Fibroblast of skin of right quadriceps (primary cell): ENCODE measurements at regions not wholly inside any gene's neighbourhood (a gene's known extent, or its start where the extent isn't known, plus 50 kb on each side); places are given as distances from the start of the nearest gene placed in this dataset.

ENCODE experiments used
- DNase-seq: peaks from one replicate; pipeline ENCODE4 v3.0.0-alpha.2; 2013

- no peak for DNase-seq
These were observed 931.5 kb downstream of the CCSER2 start for GRCh38 chr10:85259908-85260307.

- DNase-seq = no peak
These were observed 934.6 kb downstream of the CCSER2 start for GRCh38 chr10:85262992-85263391.

- DNase-seq = no peak
These were observed 936.7 kb downstream of the CCSER2 start for GRCh38 chr10:85265121-85265520.

GRCh38 chr10:85266808-85267207, 938.4 kb downstream of the CCSER2 start:
- no peak for DNase-seq

GRCh38 chr10:85280014-85280413, 951.6 kb downstream of the CCSER2 start:
- no peak for DNase-seq

GRCh38 chr10:85284778-85285770, 956.7 kb downstream of the CCSER2 start:
- DNase-seq = no peak

GRCh38 chr10:85293483-85293882, 965.1 kb downstream of the CCSER2 start:
- no peak for DNase-seq

- DNase-seq = no peak
These were observed 983.4 kb downstream of the CCSER2 start for GRCh38 chr10:85311613-85312337.

- DNase-seq = no peak
These were observed 987.3 kb downstream of the CCSER2 start for GRCh38 chr10:85315657-85316056.

- DNase-seq = no peak
These were observed 987.9 kb downstream of the CCSER2 start for GRCh38 chr10:85316276-85316675.

GRCh38 chr10:85317827-85318226, 989.4 kb downstream of the CCSER2 start:
- no peak for DNase-seq

- DNase-seq = peak; percentile 15
These were observed 990.7 kb downstream of the CCSER2 start for GRCh38 chr10:85318809-85319807.

- DNase-seq = no peak
These were observed 991.4 kb downstream of the CCSER2 start for GRCh38 chr10:85319826-85320225.

- DNase-seq = no peak
These were observed 1005.2 kb downstream of the CCSER2 start for GRCh38 chr10:85333594-85333993.

- no peak for DNase-seq
These were observed 1004.2 kb downstream of the GRID1 start for GRCh38 chr10:85362401-85362800.

- DNase-seq = no peak
These were observed 989.4 kb downstream of the GRID1 start for GRCh38 chr10:85377029-85377806.

- no peak for DNase-seq
These were observed 987.3 kb downstream of the GRID1 start for GRCh38 chr10:85379338-85379737.

GRCh38 chr10:85400981-85401695, 965.5 kb downstream of the GRID1 start:
- DNase-seq = no peak

GRCh38 chr10:85402541-85402940, 964.1 kb downstream of the GRID1 start:
- no peak for DNase-seq

GRCh38 chr10:85407088-85407487, 959.5 kb downstream of the GRID1 start:
- DNase-seq = no peak

GRCh38 chr10:85408388-85408787, 958.2 kb downstream of the GRID1 start:
- DNase-seq = no peak
